Lower leg skin (tissue), 3 donors: ENCODE measurements at regions not wholly inside any gene's neighbourhood (a gene's known extent, or its start where the extent isn't known, plus 50 kb on each side); places are given as distances from the start of the nearest gene placed in this dataset.

Source experiments
- POLR2A ChIP-seq, 2 donors: fragments of 450-650 bp; IDR thresholded peaks; one replicate each; pipeline ENCODE4 v1.6.1; 2016 to 2017; ENCODE audit warnings: antibody characterized with exemption in 2 of 2, mild to moderate bottlenecking in 1 of 2, moderate library complexity in 1 of 2
- TF ChIP-seq, protein P1 (sequence below), 3 donors: fragments of 450-650 bp; IDR thresholded peaks; one replicate each; pipeline ENCODE4 v1.5.1; 2016; ENCODE audit warnings: antibody characterized with exemption in 3 of 3, mild to moderate bottlenecking in 3 of 3, moderate library complexity in 2 of 3

DNA sequence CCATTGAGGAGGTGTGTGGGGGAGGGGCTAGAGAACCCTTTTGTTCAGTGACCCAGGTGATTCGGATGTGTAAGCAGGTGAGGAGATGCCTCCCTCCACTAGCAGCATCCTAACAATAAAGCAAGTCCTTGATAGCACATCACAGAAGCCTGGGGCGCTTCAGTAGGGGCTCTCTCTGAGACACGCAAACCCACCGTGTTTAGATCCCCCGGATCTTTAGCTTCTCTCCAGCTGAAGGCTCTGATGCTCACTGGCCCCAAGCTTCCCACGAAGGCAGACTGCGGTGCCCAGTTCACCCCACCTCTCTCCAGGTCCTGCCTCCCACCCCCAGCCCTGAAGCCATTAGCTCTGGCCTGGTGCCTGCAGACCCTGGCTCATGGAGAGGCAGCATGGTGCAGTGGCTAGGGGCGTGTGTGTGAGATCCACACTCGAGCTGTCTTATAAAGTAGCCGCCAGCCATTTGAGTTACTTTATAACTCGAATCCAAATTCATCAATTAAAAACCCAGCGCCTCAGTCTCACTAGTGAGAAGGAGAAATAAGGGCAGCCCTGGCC is 204.7 kb upstream of the TNRC6C start:
- TF ChIP-seq, protein P1, sequence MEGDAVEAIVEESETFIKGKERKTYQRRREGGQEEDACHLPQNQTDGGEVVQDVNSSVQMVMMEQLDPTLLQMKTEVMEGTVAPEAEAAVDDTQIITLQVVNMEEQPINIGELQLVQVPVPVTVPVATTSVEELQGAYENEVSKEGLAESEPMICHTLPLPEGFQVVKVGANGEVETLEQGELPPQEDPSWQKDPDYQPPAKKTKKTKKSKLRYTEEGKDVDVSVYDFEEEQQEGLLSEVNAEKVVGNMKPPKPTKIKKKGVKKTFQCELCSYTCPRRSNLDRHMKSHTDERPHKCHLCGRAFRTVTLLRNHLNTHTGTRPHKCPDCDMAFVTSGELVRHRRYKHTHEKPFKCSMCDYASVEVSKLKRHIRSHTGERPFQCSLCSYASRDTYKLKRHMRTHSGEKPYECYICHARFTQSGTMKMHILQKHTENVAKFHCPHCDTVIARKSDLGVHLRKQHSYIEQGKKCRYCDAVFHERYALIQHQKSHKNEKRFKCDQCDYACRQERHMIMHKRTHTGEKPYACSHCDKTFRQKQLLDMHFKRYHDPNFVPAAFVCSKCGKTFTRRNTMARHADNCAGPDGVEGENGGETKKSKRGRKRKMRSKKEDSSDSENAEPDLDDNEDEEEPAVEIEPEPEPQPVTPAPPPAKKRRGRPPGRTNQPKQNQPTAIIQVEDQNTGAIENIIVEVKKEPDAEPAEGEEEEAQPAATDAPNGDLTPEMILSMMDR (IDR thresholded peaks at IDR 0.05) = no peak
- no peak for TF ChIP-seq POLR2A (IDR thresholded peaks at IDR 0.05)
